GM18507 (cell line): ENCODE measurements at regions not wholly inside any gene's neighbourhood (a gene's known extent, or its start where the extent isn't known, plus 50 kb on each side); places are given as distances from the start of the nearest gene placed in this dataset.
"Not testable (repeated sequence)": the region's sequence is repeated elsewhere in the genome, so short reads cannot be mapped to it uniquely, and the experiment has no call there.

Experiments
- DNase-seq: peaks from one replicate; pipeline ENCODE4 v3.0.0; 2011; ENCODE audit warnings: low read depth; ENCODE audit not compliant: insufficient read length; ENCODE audit errors: extremely low spot score
- FAIRE-seq: peaks from 2 replicates; lab custom pipeline; 2011; peaks lifted over from hg19 to GRCh38; lab: Jason Lieb, UNC

DNA sequence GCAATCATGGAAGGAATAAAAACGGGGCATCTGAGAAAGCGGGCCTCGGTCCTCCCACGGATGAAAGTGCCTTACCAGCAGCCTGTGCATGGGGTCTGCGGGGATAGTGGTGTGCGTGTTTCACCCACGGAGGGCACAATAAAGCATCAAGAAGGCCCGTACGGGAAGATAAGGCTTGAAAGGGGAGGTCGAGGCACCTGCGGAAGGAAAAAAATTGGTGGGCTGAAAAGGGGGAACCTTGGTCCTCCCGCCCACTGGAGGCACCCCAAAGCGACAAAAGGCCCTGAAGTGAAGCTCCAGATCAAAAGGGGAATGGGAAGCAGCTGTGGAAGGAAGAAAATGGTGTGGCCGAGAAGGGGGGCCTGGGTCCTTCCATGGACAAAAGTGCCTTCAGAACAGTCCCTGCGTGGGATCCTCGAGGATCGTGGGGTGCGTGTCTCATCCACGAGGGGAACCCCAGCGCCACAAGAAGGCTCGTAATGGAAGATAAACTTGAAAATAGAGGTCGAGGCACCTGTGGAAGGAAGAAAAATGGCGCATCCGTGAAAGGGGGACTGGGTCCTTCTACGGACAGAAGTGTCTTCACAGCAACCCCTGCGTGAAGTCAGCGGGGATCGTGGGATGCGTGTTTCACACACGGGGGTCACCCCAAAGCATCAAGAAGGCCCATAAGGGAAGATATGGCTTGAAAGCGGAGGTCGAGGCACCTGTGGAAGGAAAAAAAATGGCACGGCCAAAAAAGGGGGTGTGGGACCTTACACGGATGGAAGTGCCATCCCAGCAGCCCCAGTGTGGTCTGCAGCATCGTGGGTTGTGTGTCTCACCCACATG, 276.9 kb downstream of the ALG10 start:
- no peak for DNase-seq
- FAIRE-seq, result no peak

DNA sequence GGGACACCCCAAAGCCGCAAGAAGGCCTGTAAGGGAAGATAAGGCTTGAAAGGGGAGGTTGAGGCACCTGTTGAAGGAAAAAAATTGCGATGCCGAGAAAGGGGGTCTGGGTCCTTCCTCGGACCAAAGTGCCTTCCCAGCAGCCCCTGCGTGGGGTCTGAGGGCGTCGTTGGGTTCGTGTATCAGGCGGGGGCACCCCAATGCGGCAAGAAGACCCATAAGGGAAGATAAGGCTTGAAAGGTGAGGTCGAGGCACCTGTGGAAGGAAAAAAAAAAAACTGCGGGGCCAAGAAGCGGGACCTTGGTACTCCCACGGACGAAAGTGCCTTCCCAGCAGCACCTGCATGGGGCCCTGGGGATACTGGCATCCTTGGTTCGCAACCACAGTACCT, 277.5 kb downstream of the ALG10 start:
- no peak for DNase-seq
- no peak for FAIRE-seq

DNA sequence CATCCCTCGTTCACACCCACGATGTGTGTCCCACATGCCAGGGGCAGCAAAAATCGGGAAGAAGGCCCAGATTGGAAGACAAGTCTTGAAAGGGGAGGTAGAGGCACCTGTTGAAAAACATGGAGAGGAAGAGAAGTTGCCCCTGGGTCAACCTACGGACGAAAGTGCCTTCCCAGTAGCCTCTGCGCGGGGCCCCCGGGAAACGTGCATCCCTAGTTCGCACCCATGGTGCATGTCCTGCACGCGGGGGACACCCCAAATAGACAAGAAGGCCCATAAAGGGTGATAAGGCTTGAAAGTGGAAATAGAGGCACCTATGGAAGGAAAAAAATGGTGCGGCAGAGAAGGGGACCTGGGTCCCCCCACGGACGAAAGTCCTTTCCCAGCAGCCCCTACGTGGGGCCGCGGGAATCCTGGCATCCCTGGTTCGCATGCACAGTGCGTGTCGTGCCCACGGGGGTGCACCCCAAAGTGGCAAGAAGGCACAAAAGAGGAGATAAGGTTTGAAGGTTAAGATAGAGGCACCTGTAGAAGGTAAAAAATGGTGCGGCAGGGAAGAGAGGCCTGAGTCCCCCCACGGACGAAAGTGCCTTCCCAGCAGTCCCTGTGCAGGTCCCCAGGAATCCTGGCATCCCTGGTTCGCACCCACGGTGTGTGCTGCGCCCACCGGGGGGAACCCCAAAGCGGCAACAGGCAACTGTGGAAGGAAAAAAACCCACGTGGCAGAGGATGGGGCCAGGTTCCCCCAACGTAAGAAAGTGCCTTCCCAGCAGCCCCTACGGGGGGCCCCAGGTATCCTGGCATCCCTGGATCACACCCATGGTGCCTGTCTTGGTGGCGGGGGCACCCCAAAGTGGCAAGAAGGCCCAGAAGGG, 278.3 kb downstream of the ALG10 start:
- DNase-seq (no peak), FAIRE-seq (no peak)

DNA sequence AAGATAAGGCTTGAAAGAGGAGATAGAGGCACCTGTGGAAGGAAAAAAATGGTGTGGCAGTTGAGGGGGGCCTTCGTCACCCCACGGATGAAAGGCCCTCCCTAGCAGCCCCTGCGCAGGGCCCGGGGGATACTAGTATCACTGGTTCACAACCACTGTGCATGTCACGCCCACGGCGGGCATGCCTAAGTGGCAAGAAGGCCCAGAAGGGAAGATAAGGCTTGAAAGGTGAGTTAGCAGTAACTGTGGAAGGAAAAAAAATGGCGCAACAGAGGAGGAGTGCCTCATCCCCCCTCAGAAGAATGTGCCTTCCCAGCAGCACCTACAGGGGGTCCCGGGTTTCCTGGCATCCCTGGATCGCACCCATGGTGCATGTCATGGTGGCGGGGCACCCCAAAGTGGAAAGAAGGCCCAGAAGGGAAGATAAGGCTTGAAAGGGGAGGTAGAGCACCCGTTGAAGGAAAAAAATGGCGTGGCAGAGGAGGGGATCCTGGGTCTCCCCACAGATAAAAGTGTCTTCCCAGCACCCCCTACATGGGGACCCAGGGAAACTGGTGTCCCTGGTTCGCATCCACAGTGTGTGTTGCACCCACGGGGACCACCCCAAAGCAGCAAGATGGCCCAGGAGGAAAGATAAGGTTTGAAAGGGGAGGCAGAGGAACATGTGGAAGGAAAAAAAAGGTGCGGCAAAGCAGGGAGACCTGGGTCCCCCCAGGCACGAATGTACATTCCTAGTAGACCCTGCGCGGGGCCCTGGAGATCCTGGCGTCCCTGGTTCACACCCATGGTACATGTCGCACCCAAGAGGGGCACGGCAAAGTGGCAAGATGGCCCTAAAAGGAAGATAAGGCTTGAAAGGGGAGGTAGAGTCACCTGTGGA, 279.2 kb downstream of the ALG10 start:
- DNase-seq, result no peak

DNA sequence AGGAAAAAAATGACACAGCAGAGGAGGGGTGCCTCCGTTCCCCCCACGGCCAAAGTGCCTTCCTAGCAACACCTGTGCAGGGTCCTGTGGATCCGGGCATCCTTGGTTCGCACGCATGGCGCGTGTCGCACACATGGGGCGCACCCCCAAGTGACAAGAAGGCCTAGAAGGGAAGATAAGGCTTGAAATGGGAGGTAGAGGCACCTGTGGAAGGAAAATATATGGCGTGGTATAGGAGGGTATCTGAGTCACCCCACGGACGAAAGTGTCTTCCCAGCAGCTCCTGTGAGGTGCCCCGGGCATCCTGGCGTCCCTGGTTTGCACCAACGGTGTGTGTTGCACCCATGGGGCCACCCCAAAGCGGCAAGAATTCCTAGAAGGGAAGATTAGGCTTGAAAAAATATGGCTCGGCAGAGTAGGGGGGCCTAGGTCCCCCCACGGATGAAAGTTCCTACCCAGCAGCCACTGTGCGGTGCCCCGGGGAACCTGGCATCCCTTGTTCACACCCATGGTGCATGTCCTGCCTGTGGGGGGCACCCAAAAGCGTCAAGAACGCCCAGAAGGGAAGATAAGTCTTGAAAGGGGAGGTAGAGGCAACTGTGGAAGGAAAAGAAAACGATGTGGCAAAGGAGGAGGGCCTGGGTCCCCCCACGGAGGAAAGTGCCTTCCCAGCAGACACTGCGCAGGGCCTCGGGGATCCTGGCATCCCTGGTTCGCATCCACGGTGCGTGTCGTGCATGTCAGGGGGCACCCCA, 280.0 kb downstream of the ALG10 start:
- no peak for FAIRE-seq

More for the DNA sequence above, 279.2 kb downstream of the ALG10 start:
- no peak for FAIRE-seq

DNA sequence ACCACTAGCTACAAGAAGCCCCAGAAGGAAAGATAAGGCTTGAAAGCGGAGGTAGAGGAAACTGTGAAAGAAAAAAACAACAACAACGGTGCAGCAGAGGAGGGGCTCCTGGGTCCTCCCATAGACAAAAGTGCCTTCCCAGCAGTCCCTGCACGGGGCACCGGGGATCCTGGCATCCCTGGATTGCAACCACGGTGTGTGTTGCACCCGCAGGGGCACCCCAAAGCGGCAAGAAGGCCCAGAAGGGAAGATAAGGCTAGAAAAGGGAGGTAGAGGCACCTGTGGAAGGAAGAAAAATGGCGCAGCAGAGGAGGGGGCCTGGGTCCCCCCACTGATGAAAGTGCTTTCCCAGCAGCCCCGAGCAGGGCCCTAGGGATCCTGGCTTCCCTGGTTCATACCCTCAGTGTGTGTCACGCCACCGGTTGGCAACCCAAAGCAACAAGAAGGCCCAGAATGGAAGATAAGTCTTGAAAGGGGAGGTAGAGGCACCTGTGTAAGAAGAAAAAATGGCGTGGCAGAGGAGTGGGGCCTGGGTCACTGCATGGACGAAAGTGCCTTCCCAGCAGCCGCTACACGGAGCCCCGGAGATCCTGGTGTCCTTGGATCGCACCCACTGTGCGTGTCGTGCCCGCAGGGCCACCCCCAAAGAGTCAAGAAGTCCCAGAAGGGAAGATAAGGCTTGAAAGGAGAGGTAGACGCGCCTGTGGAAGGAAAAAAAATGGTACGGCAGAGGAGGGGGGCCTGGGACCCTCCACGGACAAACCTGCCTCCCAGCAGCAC, 281.0 kb downstream of the ALG10 start:
- no peak for DNase-seq
- no peak for FAIRE-seq

More for the DNA sequence above, 280.0 kb downstream of the ALG10 start:
- DNase-seq, result no peak

DNA sequence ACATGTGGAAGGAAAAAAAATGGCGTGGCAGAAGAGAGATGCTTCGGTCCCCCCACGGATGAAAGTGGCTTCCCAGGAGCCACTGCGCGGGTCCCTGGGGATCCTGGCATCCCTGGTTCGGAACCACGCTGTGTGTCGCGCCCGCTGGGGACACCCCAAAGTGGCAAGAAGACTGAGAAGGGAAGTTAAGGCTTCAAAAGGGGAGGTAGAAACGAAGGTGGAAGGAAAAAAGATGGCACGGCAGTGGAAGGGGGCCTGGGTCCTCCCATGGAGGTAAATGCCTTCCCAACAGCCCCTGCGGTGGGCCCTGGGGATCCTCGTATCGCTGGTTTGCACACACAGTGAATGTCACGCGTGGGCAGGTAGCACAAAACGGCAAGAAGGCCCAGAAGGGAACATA, 281.7 kb downstream of the ALG10 start:
- FAIRE-seq (no peak), DNase-seq (no peak)

DNA sequence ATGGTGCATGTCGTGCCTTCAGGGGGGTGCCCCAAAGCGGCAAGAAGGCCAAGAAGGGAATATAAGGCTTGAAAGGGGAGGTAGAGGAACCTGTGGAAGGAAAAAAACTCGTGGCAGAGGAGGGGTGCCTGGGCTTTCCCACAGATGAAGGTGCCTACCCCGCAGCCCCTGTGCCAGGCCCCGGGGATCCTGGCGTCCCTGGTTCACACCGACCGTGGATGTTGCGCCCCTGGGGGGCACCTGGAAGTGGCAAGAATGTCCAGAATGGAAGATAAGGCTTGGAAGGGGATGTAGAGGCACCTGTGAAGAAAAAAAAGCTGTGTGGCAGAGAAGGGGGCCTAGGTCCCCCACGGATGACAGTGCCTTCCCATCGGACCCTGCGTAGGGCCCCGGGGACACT, 282.2 kb downstream of the ALG10 start:
- FAIRE-seq, result no peak
- no peak for DNase-seq

DNA sequence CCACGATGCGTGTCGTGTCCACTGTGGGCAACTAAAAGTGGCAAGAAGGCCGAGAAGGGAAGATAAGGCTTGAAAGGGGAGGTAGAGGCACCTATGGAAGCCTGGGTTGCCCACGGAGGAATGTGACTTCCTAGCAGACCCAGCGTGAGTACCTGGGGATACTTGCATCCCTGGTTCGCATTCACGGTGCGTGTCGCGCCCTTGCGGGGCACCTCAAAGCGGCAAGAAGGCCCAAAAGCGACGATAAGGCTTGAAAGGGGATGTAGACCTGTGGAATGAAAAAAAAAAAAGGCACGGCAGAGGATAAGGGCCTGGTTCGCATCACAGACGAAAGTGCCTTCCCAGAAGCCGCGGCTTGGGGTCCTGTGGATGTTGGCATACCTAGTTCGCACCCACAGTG, 282.9 kb downstream of the ALG10 start:
- no peak for FAIRE-seq
- DNase-seq, result no peak

DNA sequence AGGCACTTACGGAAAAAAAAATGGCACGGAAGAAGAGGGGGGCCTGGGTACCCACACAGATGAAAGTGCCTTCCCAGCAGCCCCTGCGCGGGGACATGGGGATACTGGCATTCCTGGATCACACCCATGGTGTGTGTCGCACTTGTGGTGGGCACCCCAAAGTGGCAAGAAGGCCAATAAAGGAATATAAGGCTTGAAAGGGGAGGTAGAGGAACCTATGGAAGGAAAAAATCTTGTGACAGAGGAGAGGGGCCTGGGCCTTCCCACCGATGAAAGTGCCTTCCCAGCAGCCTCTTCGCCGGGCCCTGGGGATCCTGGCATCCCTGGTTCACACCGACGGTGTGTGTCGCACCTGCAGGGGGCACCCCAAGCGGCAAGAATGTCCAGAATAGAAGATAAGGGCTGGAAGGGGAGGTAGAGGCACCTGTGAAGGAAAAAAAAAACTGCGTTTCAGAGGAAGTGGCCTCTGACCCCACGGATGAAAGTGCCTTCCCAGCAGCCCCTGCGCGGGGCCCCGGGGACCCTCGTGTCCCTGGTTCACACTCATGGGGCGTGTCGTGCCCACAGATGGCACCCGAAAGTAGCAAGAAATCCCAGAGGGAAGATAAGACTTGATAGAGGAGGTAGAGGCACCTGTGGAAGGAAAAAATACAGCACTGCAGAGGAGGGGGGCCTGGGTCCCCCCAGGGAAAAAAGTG, 284.0 kb downstream of the ALG10 start:
- FAIRE-seq (no peak), DNase-seq (no peak)

DNA sequence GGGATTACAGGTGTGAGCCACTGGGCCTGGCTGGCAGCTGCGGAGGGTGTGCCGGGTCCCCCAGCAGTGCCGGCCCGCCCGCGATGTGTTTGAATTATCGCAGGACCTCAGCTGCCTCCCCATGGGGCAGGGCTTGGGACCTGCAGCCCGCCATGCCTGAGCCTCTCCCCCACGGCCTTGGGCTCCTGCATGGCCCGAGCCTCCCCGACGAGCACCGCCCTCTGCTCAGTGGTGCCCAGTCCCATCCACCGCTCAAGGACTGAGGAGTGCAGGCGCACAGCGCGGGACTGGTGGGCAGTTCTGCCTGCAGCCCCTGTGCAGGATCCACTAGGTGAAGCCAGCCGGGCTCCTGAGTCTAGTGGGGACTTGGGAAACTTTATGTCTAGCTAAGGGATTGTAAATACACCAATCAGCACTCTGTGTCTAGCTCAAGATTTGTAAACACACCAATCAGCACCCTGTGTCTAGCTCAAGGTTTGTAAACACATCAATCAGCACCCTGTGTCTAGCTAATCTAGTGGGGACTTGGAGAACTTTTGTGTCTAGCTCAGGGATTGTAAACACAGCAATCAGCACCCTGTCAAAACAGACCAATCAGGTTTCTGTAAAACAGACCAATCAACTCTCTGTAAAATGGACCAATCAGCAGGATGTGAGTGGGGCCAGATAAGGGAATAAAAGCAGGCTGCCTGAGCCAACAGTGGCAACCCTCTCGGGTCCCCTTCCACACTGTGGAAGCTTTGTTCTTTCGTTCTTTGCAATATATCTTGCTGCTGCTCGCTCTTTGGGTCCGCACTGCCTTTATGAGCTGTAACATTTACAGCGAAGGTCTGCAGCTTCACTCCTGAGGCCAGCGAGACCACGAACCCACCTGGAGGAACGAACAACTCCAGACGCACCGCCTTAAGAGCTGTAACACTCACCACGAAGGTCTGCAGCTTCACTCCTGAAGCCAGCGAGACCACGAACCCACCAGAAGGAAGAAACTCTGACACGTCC, 287.8 kb downstream of the ALG10 start:
- FAIRE-seq, DNase-seq: not testable (repeated sequence)

DNA sequence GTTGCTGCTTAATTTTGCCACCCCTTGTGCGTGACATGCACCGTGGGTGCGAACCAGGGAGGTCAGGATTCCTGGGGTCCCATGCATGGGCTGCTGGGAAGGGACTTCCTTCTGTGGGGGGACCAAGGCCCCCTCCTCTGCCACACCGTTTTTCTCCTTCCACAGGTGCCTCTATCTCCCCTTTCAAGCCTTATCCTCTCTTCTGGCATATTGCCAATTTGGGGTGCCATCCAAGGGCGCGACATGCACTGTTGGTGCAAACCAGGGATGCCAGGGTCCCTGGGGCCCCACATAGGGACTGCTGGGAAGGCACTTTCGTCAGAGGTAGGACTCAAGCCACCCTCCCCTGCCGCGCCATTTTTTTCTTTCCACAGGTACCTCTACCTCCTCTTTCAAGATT, 289.0 kb downstream of the ALG10 start:
- FAIRE-seq (no peak), DNase-seq (no peak)

DNA sequence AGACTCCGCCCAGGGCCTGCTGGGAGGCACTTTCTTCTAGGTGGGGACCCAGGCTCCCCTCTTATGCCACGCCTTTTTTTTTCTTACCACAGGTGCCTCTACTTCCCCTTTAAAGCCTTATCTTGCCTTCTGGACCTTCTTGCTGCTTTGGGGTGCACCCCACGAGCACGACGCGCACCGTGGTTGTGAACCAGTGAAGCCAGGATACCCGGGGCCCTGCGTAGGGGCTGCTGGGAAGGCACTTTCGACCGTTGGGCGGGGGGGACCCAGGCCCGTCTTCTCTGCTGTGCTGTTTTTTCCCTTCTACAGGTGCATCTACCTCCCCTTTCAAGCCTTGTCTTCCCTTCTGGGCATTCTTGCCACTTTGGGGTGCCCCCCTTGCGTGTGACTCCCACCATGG, 305.4 kb downstream of the ALG10 start:
- DNase-seq (no peak), FAIRE-seq (no peak)

DNA sequence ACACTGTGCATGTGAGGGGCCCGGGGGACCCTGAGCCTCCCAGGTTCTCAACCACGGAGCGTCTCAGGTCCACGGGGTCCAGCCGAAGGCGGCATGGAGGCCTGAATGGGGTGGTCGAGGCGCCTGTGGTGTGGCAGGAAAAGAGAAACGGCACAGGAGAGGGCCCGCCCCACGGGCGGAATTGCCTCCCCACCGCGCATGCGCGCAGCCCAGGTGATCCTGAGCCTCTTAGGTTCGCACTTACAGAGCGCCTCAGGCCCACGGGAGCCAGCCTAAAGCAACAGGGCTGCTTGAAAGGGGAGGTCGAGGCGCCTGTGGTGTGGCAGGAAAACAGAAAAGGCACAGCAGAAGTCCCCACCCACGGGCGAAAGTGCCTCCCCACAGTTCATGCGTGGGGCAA, 311.0 kb downstream of the ALG10 start:
- no peak for DNase-seq

DNA sequence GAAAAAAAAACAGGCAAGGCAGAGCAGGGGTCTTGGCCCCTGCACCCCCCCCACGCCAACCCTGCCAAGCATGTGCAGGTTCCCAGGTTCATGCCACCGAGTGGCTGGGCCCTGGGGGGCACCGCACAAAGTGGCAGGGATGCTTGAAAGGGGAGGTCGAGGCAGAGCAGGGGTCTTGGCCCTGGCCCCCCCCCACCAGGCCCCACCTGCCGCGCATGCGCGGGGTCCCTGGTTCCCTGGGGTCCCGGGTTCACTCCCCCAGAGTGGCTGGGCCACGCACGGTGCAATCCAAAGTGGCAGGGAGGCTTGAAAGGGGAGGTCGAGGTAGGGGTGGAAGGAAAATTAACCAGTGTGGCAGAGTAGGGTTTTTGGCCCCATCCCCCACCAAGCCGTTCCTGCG, 312.2 kb downstream of the ALG10 start:
- FAIRE-seq (no peak), DNase-seq (no peak)

More for the DNA sequence above, 311.0 kb downstream of the ALG10 start:
- no peak for FAIRE-seq

DNA sequence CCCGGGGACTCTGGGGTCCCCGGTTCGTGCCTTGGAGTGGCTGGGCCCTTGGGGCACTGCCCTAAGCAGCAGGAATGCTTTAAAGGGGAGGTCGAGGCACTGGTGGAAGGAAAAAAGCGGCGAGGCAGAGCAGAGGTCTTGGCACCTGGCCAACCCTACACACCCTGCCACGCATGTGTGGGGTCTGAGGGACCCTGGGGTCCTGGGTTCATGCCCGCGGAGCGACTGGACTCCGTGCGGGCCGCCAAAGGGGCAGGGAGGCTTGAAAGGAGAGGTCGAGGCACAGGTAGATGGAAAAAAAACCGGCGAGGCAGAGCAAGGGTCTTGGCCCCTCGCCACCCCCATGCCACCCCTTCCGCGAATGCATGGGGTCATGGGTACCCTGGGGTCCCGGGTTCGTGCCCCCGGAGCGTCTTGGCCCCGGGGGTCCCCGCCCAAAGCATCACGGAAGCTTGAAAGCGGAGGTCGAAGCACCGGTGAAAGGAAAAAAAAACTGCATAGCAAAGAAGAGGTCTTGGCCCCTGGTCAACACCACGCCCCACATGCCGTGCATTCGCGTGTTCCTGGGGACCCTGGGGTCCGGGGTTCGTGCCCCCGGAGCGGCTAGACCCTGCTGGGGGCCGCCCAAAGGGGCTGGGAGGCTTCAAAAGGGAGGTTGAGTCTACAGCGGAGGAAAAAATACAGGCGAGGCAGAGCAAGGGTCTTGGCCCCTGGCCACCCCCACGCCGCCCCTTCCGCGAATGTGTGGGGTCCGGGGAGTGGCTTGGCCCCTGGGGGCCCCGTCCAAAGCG, 312.9 kb downstream of the ALG10 start:
- no peak for DNase-seq
- FAIRE-seq, result no peak
